GM20000 (cell line): ENCODE measurements at regions not wholly inside any gene's neighbourhood (a gene's known extent, or its start where the extent isn't known, plus 50 kb on each side); places are given as distances from the start of the nearest gene placed in this dataset.

Experiments
- DNase-seq: peaks from one replicate; pipeline ENCODE4 v3.0.0; 2012; ENCODE audit warnings: low spot score
- CTCF ChIP-seq: IDR thresholded peaks from 2 replicates; pipeline ENCODE4 v1.5.1; 2012; ENCODE audit warnings: mild to moderate bottlenecking, control low read depth; ENCODE audit errors: extremely low read depth, missing control alignments

DNA sequence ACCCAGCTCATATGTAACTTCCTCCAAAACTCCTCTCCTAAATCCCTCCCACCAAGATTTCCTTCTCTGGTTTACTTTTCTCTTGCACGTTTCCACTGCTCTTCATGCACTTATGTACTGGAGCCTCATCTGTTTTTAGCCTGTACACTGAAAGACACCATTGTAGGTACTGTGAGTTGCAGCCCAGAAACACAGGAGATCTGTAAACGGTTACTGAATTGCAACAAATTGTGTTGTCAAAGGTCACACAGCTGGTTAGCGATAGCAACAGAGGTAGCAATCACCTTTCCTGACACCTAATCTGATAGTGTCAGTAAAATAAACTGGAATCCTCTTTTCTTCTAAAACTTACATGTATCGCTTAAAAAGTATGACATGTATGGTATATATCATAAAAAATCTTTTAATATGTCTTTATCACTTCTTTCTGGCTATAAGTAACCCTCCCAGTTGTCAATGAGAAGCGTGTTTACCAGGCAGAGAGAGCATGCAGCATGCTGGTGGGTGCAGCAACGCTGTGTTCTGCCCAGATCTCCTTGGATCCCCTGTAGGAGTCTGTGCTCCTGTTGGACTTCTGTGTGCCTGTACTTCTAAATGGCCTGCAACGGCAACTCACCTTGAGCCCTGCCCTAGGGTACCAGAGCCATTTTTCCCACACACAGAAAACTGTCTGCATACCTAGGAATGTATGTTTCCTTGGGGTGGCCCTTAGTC, 121.5 kb upstream of the CPM start:
- no peak for TF ChIP-seq CTCF
- no peak for DNase-seq

DNA sequence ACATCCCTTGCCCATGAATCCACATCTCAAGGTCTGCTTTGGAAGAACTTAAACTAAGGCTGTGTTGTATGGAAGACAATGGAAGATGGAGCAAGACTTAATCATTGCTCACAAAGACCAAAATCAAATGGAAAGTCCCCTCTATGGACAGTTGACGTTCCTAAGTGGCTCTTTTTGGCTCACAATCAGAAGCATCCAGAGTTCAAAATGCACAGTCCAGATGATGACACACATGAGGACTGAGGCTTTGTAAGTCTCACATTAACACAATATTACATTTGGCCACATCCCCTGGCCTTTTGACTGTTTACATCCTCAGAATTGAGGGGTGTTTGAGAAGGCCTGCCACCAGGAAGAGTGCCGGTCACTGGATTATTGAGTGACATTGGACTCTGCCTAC, 122.3 kb upstream of the CPM start:
- no peak for DNase-seq
- TF ChIP-seq CTCF = no peak

- DNase-seq = no peak
- TF ChIP-seq CTCF = no peak
Measured at GRCh38 chr12:69055706-69056105, 122.7 kb upstream of the CPM start.

GRCh38 chr12:69056743-69057515, 124.0 kb upstream of the CPM start:
- DNase-seq = no peak
- no peak for TF ChIP-seq CTCF

- TF ChIP-seq CTCF = no peak
- DNase-seq = no peak
Measured at GRCh38 chr12:69057742-69058141, 124.8 kb upstream of the CPM start.

GRCh38 chr12:69059465-69060457, 126.8 kb upstream of the CPM start:
- no peak for TF ChIP-seq CTCF
- DNase-seq = no peak
